GM21515 (cell line): ENCODE measurements at regions not wholly inside any gene's neighbourhood (a gene's known extent, or its start where the extent isn't known, plus 50 kb on each side); places are given as distances from the start of the nearest gene placed in this dataset.
"Not testable (repeated sequence)": the region's sequence is repeated elsewhere in the genome, so short reads cannot be mapped to it uniquely, and the experiment has no call there.

Experiments
- ATAC-seq: cut with Tn5 transposase; IDR thresholded peaks from one replicate; pipeline ENCODE4 v1.9.1; 2021; ENCODE audit not compliant: unreplicated experiment

DNA sequence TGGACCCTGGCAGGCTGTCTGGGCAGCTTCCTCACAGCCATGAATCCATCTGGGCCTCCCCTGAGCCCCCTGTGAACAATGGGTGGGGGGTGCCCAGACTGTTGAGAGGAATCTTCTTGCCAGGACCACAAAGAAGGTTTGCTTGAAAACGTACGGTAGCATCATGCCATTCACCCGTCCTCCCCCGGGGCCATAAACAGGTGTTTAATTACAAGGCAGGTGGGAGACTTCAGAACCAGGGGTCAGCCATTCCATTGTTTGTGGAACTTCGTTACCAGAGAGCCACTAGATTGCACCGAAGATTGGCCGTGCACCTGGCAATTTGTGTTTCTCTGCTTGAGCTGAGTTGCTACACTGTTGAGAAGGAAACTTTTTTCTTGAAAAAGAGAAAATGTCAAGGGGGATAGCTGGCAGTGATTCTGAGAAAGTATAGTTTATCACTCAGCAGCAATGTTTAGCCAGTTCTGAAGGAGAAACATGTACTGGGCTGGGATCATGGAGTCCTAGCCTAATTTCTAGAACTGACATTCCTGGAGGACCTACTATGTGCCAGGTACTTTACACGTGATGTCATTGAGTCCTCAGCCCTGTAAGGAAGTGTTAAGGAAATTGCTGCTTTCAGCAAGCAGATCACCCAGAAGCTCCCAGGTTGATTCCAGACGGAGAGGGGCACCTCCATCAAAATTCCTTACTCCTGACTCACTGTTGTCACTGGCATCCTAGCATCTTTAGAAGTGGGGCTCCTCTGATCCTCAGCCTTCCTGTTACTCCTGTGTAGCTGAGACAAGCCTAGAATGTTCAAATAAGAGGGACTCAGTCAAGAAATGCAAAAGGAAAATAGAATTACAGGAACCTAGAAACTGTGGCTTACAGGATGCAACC is 103.8 kb upstream of the UBE2E1 start:
- ATAC-seq: no peak

DNA sequence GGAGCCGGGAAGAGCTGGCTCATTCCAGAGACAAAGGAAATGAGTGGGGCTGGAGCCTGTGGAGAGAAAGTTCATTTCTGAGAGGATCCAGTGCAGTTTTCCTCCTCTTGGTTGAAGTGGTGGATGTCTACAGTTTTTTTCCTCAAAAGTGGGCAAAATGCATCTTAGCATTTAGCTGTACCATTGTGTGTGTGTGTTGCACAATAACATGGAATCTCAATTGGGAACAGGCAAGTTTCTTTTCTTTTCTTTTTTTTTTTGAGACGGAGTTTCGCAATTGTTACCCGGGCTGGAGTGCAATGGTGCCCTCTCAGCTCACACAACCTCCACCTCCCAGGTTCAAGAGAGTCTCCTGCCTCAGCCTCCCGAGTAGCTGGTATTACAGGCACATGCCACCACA is 101.5 kb upstream of the UBE2E1 start:
- ATAC-seq: no peak

DNA sequence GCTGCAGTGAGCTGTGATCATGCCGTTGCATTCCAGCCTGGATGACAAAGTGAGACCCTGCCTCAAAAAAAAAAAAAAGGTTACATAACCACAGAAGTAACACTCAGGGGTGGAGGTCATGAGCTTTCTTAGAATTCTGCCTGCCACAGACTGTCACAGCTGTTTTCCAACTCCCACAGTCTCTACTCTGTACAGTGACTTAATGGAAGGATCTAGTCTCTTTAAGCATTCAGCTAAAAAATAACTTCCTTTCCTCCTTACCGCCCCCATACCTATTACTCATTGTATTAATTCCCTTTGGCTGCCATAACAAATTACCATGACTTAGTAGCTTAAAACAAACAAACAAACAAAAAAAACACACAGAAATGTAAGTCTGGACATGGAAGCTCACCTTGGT is 99.6 kb upstream of the UBE2E1 start:
- ATAC-seq: no peak

DNA sequence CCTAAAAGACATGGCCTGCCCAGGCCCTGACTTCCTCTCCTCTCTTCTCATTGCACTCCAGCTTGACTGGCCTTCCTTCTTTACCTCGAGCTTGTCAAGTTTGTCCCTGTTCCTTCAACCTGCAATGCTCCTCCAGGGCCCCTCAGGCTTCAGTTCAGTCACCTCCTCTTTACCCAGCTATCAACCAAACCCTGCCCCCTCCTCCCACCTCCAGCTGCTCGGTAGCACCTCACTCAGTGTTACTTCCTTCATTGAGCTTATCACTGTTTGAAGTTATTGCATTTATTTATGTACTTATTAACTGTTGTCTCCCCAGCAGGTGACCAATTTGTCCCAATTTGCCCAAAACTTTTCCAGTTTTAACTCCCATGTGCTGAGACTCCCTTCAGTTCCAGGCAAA is 95.8 kb upstream of the UBE2E1 start:
- ATAC-seq: no peak

DNA sequence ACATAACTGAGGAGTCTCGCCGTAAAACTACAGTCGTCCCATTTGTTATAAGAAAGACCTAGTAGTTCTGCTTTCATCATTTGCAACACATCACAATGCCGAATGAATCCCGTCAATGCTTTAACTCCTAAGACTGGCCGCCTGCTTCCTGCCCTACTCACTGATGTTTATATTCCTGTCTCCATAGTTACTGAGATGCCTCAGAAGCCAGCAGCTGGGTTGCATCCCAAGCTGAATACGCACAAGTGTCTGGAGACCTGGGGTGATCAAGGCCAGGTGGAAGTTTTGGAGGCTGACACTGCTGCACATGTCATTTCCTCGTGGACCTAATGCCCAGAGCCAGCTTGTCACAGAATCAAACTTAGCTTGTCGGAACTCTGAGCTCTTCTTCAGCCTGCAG is 95.2 kb upstream of the UBE2E1 start:
- no peak for ATAC-seq

DNA sequence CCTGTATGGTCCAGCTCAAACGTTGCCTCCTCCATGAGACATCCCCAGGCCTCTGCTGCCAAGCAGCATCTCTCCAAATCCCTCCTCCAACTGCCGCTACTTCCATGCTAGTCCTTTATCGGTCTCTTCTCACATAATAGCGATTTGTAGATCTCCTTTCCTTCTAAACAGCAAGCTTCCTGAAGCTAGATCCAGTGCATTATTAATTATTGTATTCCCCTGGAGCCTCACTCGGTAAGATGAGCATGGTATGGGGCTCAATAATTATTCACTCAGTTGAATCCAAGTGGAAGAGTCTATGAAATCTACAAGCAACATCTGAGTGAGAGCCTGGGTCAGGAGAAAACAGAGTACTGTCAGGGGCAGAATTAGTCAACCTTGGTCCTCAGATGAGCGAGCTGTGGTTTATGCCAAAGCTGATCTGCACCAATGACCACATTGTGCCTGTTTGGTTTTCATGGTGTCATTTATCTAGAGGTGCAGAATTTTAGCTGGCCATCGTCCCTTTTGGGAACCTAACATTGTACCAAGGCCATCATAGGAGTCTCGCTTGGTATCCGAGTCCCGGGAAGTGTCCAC is 93.8 kb upstream of the UBE2E1 start:
- ATAC-seq: no peak

DNA sequence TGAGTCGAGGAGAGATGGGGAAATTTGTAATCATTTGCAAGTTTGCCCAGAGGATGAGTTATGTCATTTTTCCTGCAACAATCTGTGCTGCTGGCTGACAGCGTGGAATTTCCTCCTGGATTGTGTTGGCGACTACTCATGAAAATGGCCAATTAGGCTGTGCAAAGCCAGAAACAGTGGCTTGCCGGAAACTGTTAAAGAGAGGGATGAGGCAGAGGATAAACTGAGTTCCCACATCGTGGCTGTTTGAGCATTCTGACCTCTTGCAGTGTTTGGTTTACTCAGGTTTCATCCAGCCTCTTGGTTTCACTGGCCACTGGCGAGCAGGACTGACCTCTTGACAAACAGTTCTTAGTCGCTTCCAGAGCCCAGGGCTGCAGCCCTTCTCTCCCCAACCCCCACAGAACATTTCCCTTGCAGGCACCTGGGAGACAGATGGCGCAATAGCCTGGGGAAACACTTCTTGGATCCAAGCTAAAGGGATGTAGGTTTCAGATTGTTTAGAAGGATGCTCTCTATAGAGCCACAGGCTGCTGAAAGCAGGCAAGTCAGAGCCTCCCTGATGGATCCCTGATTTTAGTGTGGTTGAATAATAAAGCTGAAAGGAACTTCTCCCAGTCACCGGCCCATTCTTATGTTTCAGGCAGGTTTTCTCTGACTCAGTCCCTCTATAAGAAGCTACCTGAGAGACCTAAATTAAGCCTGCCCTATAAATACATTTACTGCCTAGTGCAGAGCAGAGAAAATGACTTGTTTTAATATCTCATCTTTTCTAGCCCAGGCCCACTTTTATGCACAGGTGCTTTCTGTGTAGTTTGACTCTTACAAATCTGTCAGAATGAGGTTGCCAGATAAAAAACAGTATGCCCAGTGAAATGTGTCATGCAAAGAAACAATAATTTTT is 92.8 kb upstream of the UBE2E1 start:
- no peak for ATAC-seq

DNA sequence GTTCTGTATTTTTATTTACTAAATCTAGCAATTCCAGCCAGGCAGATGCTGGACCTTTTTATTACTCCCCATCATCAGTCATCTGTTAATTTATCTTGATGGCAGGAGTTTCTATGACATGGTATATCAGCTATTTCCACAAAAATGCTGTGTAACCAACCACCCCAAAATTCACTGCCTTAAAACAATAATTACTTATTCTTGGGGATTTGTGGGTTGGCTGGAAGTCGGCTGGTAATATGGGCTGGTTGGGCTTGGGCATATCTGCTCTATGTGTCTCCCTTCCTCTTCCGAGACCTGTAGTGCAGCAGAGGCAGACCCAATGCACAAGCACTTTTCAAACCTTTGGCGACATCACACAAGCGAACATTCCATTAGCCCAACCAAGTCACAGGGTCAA is 92.1 kb upstream of the UBE2E1 start:
- no peak for ATAC-seq

DNA sequence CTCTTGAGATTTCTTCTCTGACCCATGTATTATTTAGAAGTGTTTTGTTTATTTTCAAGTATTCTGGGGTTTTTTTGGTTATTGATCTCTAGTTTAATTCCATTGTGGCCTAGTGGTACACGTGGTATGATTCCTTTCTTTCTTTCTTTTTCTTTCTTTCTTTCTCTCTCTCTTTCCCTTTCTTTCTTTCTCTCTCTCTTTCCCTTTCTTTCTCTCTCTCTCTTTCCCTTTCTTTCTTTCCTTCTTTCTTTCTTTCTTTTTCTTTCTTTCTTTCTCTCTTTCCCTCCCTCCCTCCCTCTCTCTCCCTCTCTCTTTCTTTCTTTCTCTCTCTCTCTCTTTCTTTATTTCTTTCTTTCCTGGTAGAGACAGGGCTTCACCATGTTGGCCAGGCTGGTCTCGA is 85.7 kb upstream of the UBE2E1 start:
- no peak for ATAC-seq

DNA sequence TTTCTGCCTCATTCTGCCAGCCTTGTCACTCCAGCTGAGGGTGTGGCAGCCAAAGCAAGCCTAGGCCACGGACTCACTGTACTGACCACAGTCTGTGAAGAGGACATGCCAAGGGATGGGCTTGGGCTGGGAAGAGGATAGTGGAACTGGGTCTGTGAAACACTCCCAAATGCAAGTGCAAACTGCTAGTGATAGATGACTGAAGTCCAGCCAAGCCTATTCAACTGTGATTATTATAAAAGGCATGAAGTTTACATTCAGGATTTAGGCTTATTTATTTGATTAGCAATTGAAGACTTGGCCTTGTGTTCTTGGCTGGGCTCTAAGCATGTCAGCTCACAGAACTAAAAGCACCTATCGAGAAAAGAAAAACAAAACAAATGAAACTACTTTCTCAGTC is 84.9 kb upstream of the UBE2E1 start:
- no peak for ATAC-seq

DNA sequence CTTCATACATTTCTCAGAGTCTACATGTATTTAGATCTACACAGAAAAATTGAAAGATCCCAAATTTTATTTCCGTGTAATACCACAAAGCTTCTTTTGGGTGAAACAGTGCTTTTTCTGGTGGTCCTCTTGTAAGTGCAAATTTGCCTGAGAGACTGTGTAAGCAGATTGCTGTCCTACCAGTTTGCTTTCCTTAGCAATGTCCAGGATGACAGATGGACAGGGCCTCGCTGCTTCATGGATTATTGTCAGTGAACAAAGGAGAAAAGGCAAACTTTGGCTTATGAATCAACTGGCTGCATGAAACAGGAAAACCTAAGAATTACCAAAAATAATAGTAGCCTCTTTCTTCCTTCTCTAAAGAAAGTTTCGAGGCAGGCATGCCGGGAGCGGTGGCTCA is 82.6 kb upstream of the UBE2E1 start:
- no peak for ATAC-seq

DNA sequence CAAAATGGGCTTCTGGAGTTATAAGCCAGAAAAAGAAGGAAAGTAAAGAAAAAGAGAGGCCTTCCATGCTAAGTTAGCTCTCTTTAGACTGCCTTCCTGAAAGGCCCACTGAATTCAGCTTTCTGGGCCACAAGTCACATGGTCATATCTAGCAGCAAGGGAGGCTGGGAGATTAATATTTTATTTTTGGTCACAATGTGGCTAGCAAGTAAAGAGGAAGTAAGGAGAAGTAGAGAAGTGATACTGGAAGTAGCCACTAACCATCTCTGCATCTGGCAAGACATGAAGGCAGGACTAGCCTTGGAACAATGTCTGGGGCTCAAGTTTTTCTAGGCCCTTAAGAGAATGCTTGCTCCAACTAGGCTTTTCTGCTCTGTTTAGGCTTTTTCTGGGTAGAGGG is 81.8 kb upstream of the UBE2E1 start:
- peak; percentile 46 for ATAC-seq

DNA sequence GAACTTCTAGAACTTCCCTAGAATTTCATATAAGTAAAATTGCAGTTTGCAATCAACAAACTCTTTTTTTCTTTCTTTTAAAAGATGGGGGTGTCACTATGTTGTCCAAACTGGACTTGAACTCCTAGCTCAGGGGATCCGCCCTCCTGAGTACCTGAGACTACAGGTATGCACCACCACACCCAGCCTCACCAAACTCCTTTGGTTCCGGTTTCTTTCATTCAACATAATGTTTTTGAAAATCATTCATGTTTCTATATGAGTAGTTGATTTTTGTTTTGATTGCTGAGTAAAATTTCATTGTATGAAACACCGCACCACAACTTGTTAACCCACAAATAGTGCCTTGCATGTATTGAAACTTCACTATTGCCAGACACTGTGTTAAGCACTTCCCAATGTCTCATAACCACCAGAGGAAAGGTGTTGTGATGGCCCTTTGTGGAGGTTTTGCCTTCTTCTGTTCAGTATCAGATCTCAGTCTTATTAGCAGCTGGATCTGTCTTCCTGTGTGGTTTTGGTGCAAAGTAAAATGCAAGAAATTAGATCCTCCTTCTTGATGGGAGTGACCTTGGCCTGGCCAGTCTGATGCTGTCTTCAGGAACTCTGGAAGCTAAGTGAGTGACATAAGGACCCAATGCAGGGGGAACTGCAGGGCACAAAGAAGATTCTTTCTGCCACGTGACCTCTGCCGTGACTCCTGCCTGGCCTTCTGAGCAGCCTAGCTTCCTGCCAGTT is 78.8 kb upstream of the UBE2E1 start:
- peak; percentile 83 for ATAC-seq

DNA sequence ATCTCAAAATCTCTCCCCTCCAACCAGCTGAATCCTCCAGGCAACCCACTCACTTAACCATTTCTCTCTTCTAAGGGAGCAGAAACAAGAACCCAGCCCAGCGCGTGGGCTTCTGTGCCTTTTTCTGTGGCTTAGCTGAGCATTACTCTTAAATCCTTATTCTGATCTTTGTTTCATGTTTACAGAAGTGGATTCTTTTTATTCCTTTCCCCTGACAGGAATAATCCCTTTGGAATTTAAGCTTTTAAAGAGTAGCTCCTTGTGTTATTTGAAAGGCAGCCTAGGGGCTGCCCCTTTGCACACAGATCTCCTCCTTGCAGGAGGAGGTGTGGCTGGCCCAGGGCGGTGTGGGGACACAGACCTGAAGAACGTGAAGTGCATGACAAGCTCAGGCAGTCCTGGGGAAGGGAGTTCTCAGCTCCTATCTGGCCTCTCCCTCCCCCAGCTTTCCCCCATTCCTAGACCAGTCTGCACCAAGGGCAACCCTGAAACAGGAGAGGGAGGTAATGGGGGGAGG is 77.1 kb upstream of the UBE2E1 start:
- ATAC-seq: no peak

DNA sequence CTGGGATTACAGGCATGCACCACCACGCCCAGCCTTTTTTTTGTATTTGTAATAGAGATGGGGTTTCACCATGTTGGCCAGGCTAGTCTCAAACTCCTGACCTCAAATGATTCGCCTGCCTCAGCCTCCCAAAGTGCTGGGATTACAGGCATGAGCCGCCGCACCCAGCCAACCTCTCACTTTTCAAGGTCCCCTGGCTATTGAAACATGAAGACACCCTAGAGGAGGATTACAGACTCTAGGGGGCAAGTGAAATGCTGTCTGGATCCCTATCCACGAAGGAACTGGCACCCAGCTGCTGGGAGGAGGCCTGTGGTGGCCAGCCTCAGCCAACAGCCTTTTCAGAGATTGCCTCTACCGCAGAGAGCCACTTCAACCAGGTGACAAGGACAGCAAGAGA is 76.4 kb upstream of the UBE2E1 start:
- ATAC-seq: not testable (repeated sequence)

DNA sequence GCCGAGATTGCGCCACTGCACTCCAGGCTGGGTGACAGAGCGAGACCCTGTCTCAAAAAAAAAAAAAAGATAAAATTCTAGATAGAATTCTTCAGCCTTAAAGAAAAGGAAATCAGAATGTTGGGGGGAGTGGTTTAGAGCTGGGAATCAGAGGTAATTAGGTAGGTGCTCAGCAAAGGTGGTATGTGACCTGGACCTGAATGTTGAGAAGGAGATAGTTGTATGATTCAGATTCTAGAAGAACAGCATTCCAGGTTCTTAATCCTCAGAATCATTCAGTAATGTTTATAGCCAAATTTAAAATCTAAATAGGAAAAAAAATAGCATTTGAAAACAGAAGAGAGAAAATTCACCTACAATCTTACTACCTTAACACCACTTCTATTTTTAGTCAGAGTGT is 71.3 kb upstream of the UBE2E1 start:
- ATAC-seq: no peak

DNA sequence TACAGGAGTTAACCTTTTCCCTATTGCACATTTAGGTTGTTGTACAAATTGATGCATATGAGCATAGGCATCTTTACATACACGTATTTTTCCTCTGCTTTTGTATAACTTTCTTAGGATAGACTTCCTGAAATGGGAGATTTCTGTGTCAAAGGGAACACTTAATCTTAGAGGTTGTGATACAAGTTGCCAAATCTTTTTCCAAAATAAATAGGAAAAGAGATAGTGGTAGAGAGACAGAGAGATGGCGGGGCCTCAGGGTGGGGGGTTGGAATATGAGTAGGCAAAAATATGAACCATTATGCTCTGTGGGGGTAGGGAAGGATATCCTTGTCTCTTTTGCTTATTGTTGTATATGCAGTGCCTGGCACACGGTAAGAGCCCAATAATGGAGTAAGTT is 70.7 kb upstream of the UBE2E1 start:
- ATAC-seq: no peak

DNA sequence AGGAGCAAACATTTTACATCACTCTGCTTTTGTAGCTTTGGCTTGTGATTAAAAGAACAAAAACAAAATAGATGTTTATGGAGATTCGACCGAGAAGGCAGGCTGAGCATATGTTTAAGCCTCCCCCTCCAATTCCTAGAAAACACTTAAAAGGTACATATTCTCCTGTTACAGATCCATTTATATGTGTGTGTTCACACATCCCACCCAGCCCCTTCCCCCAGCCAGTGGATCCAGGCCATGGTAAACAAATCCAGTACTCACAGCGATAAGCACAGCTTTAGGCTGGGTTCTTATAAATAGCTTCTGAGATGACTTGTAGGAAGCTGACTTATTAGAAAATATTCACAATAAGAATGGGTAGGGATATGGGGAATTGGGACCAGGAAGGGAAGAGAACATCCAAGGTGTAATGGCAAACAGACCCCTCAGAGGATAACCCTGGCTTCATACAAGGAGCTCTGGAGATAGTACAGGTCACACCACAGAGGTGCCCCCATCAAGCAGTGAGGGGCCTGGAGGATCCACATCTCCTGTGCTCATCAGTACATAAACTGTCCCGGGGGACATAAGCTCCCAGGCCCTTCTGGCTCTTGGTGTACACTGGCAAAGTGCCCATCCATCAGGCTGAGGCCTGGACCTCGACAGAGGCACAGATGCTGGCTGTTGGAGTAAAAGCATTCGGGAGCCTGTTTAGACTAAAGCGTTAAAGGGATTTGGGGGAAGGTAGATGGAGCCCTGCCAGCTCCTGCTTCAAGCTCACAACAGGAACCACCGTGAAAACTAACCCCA is 70.0 kb upstream of the UBE2E1 start:
- no peak for ATAC-seq

DNA sequence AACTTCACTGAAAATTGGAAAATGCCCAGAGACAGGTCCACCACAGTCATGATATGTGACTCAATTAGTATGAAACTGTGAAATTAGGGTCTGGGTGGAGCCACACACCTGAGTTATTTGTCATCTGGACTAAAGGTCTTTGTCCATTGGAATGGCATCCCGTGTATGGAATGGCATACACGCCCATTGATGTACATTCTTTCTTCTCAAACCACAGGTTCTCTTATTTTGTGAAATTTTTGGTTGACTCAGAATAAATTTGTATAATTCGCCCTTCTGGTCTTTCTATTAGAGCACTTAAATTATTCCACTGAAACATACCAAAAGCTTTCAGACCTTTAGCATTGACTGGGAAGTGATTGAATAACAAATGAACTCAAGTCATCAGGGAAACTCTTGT is 66.8 kb upstream of the UBE2E1 start:
- ATAC-seq: no peak

DNA sequence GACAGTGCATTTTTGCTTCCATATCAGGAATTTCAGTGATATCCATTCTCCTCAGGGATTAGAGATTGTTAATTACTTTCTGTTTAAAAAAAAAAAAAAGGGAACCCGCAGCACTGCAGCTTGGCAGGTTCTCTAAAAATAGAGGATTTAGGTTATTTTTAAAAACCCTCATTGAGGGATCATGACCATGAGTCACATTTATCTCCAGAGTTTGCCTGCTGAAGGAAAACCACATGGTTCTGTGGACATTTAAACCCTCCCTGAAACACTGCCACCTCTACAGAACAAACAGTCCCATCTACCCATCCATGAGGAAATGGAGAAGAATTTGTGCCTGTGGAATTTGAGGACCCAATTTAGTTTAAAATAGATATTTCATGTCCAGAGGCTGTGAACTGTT is 66.2 kb upstream of the UBE2E1 start:
- no peak for ATAC-seq
